WI38 (cell line): ENCODE measurements at regions not wholly inside any gene's neighbourhood (a gene's known extent, or its start where the extent isn't known, plus 50 kb on each side); places are given as distances from the start of the nearest gene placed in this dataset.

Experiments used
- H3K4me3 ChIP-seq: 2 replicates; pipeline ENCODE4 v1.5.1; 2011; ENCODE audit warnings: low read depth, mild to moderate bottlenecking, control low read depth, low read length
- CTCF ChIP-seq: IDR thresholded peaks from 2 replicates; pipeline ENCODE4 v1.5.1; 2012; ENCODE audit warnings: low read depth, mild to moderate bottlenecking, control low read depth, low read length

DNA sequence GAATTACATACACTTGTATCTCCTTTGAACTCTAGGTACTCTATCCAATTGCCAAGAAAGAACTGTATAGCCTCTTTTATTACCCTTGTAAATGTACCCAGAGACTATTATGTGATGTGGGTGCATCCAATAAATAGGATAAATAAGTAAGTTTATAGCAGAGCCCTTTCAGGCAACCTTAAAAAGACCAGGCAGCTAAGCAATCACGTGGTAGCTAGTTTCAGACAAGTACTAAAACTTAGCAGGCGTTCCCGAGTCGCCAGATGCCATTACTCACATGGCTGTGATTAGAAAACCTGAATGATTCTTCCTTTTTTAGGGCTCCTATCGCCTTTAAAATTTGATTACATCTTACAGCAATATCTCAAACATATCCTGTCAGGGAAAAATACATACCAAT is 1303.0 kb downstream of the EFNB2 start:
- TF ChIP-seq CTCF, result no peak
- no peak overlapping the region for H3K4me3 ChIP-seq

DNA sequence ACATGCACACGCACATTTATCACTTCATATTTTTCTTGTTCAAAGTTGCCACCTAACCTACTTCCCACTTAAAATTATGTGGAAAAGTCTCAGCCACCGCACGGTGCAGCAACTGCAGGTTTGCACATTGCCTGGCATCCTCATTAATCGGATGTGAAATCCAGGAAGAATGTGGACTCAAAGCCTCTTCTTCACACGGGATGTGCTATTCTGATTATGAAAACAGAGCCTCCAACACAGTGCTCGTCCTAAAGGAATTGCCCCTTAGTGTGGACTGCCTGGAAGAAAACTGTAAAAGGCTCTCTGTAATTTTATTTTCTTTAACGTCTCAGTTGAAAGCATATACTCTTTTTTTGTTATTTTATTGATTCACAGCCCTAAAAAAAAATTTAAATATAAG is 1303.5 kb downstream of the EFNB2 start:
- no peak overlapping the region for H3K4me3 ChIP-seq
- no peak for TF ChIP-seq CTCF

GRCh38 chr13:105231579-105231978 is 1303.9 kb downstream of the EFNB2 start:
- TF ChIP-seq CTCF, result no peak

DNA sequence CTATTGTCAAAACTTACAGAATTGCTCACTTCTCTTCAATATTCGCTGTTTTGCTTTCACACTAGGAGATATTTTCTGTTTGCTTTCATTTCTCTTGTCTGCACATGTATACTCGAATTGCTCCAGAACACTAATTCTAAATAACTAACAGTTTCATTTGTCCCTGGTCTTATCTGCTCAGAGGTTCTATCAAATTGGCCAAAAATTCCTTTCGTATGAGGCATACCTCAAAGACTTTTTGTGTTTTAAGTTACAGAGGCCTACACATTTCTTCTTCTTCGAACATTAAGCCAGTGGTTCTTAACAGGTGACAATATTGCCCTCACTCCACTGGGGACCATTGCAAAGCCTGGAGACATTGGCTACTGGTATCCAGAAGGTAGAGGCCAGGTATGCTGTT is 1314.6 kb downstream of the EFNB2 start:
- no peak for TF ChIP-seq CTCF
- no peak overlapping the region for H3K4me3 ChIP-seq

More at GRCh38 chr13:105231579-105231978, 1303.9 kb downstream of the EFNB2 start:
- H3K4me3 ChIP-seq, result no peak overlapping the region

- no peak for TF ChIP-seq CTCF
- no peak overlapping the region for H3K4me3 ChIP-seq
These were observed 1315.4 kb downstream of the EFNB2 start for GRCh38 chr13:105220063-105220462.

GRCh38 chr13:105219651-105220050 is 1315.8 kb downstream of the EFNB2 start:
- TF ChIP-seq CTCF, result no peak

DNA sequence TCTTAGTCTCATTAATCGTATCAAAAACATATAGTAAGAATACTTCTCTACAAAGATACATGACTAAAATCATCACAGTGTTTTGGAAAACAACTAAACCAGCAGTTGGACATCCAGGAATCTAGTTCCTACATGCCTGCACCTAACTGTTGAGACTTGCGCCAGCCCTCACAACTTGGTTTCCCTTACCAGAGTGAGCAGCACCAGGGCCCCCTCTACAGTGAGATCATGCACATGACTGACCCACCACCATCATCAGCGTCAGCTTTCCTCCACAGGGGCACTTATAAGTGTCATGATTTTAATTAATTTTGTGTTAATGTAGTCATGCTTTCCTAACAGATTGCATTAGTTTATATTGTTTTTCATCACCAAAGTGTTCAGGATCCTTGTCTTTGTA is 1322.0 kb downstream of the EFNB2 start:
- no peak overlapping the region for H3K4me3 ChIP-seq
- no peak for TF ChIP-seq CTCF

More at GRCh38 chr13:105219651-105220050, 1315.8 kb downstream of the EFNB2 start:
- no peak overlapping the region for H3K4me3 ChIP-seq
